NCI-H1417 (cell line): ENCODE measurements at regions not wholly inside any gene's neighbourhood (a gene's known extent, or its start where the extent isn't known, plus 50 kb on each side); places are given as distances from the start of the nearest gene placed in this dataset.
"Not testable (repeated sequence)": the region's sequence is repeated elsewhere in the genome, so short reads cannot be mapped to it uniquely, and the experiment has no call there.

ENCODE experiments used
- DNase-seq, 3 experiments: peaks; one replicate each; lab custom pipeline; 2025; lab: John Stamatoyannopoulos, UW

DNA sequence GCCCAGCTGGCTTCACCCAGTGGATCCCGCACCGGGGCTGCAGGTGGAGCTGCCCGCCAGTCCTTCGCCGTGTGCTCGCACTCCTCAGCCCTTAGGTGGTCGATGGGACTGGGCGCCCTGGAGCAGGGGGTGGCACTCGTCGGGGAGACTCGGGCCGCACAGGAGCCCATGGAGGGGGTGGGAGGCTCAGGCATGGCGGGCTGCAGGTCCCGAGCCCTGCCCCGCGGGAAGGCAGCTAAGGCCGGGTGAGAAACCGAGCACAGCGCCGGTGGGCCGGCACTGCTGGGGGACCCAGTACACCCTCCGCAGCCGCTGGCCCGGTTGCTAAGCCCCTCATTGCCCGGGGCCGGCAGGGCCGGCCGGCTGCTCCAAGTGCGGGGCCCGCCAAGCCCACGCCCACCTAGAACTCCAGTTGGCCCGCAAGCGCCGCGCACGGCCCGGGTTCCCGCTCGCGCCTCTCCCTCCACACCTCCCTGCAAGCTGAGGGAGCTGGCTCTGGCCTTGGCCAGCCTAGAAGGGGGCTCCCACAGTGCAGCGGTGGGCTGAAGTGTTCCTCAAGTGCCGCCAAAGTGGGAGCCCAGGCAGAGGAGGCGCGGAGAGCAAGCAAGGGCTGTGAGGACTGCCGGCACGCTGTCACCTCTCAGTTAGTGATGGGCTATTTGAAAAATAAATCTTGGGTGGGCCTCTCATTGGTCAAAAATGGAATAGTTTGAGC, 411.2 kb upstream of the NOX3 start:
- not testable (repeated sequence) for DNase-seq

DNA sequence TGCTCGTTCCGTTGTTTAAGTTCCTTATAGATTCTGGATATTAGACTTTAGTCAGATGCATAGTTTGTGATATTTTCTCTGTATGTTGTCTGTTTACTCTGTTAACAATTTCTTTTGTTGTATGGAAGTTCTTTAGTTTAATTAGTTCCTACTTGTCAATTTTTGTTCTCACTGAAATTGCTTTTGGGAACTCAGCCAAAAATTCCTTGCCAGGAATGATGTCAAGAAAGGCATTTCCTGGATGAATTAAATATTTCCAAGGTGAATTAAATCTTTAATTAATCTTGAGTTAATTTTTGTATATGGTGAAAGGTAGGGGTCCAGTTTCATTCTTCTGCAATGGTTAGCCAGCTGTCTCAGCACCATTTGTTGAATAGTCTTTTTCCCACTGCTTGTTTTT, 406.2 kb upstream of the NOX3 start:
- DNase-seq, result no peak

DNA sequence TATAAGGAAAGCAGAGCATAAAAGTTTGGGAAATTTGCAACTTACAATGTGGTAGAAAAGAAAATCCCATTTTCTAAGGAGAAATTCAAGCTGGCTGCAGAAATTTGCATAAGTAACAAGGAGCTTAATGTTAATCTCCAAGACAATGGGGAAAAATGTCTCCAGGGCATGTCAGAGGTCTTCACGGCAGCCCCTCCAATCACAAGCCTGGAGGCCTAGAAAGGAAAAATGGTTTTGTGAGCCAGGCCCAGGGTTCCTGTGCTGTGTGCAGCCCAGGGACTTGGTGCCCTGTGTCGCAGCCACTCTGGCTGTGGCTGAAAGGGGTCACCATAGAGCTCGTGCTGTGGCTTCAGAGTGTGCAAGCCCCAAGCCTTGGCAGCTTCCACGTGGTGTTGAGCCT, 403.3 kb upstream of the NOX3 start:
- DNase-seq, result not testable (repeated sequence)

DNA sequence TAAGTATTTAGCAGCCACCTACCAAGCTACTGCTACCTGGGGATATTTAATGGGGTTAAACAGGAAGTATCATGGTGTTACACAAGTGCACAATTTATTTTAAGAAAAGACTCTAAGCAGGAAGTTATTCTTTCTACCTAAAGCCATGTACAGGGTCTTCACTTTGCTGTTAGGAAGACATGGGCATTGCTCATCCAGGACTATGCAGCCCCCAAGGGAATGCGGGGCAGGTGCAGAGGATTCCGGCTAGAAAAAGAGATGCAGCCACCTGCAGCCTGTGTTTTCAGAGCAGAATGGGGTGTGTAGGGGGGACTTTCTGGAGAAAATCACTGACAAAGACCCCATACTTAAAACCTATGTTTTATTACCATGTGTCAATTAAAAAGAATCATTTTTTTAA, 399.1 kb upstream of the NOX3 start:
- DNase-seq, result peak in 2 of 3 experiments; percentile 11 to 46

DNA sequence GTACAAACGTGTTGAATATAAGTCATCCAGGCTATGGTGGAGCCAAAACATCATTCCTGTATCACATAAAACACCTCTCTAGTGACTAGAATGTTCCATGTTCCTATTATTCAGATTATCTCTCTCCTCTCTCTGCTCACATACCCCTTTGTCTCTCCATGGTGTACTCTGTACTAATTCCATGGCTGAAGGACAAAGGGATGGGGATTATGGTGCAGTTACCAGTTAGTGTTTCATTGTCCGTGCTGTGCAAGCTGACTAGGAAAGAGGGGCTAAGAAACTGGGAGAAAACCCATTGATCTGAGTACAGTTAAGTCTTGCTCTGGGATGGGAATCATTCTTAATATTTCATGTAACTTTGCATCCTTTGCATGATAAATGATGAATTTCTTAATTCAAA, 397.4 kb upstream of the NOX3 start:
- no peak for DNase-seq

DNA sequence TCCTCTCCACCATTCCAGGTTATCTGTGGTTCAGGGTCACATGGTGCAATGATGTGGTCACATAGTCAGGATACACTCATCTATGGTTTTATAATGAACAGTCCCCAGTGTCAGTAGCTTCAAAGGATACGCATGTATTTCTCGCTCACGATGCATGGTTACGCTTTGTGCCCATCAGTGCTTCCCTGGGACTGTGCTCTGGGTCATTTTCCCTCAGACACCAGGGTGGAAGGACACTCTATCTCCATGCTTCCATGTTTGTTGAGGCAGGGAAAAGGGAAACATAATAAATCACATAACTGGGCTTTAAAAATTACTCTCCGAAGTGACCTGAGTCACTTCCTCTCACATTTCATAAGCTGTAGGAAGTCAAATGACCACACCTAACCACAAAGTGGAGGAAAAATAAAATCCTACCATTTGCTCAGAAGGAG, 394.8 kb upstream of the NOX3 start:
- no peak for DNase-seq

DNA sequence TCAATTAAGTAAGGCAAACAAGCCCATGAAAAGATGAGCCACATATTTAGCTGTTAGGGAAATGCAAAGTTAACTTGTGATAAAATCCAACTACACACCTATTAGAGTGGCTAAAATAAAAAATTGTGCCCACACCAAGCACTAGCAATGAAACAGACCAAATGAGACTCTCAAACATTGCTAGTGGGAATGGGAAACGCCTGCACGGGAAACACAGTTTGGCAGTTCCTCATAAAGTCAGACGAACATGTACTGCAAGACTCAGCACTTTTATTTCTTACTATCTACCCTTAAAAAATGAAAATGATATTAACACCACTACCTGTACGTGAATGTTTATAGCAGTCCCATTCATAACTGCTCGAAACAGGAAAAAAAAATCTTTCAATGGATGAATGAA, 392.1 kb upstream of the NOX3 start:
- DNase-seq, result no peak

DNA sequence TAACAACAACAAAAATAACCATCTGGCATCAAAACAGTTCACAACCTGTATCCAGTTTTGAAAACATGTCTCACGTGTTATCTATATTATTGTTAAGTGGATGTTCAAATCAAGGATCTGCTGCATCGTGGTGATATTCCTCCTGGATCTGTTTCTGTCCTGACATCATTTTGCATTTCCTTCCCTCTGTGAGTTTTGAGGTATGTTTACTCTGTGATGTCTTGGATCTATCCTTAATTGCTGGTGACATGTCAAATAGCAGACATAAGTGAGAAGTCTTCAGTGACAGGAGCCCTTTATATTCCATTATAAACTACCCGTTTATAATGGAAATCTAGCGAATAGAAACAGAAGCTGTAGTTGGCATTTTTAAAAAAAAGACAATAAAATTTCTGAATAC, 381.8 kb upstream of the NOX3 start:
- DNase-seq, result no peak

DNA sequence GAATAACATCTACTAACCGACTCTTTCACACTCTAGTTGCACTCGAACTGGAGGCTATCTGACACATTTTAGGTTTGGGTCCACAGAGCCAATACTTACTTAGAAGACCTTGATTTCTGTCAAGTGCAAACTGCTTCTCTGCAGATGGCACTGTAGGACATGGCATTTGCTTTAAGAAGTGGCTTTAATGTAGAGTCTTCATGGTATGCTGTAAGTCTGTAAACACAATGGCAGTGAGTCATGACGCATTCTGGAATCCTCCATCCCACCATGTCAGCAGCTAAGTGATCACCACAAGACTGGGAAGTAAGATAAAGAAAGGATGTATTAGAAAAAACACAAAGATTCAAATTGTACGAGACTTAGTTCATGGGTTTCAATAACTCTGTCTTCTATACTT, 377.0 kb upstream of the NOX3 start:
- peak in 2 of 3 experiments; percentile 39 to 45 for DNase-seq

DNA sequence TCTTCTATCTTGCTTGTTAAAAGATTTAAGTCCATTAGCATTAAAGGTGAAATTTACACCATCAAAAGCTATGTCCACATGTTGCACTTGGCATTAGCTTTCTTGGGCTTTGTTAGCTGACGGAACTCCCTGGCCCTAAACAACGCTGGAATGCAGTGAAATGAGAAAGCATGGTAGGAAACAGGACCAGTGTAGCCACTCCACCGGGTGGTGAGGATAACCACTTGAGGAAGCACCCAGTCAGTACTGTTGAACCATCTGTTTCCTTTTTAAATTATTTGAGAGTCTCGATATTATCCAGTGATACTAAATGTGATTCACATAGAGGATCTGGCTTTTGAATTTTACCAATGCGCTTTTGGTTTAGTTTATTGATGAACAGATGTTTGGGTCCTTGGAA, 374.9 kb upstream of the NOX3 start:
- DNase-seq, result no peak

DNA sequence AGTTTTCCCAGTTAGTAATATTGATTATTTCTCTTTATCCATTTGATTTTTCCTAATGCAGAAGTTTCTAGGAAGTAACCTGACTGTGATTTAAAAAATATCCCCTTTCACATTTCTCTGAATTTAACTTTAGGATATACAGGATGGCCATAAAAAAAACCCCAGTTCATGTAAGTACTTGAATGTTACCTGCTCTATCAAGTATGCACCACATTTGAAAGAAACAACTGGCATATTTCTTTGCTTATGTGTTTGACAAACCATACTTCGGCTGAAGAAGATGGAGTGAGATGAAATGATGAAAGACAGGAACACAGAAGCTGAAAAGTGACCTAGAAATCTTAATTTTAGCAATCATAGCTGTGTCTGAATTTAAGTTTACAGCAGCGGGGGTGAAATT, 374.0 kb upstream of the NOX3 start:
- no peak for DNase-seq

DNA sequence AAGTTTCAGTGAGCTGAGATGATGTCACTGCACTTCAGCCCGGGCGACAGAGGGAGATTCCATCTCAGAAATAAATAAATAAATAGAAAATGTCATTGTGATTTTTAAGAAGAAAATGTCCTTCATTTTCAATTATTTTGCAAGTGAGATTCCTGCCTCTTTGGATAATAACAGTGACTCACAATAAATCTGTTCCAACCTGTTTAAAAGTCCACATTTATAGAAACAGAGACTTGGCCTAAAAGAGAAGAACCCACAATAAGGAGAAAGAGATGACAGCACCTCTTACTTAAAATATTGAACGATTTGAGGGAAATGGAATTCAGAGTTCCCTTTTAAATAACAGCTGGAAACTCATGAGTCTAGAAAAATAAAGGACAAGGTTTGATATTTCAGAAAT, 373.4 kb upstream of the NOX3 start:
- DNase-seq, result no peak

DNA sequence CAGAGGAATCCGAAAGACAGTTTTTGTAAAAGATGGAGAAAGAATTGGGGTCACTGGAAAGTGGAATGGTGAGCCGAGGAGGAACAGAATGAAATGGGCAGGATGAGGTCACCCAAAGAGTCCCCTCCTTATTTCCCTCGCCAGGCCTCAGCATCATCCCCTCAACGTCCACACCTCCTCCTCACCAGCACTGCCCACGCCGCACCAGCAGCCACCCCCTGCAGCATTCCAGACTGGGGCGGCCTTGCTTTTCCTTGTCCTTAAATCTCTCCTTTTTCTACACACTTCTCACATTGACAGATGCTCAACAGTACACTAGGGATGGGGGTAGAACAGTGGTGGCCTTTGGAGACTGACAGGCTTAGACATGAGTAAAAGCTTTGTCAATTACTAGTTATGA, 363.1 kb upstream of the NOX3 start:
- DNase-seq, result no peak

DNA sequence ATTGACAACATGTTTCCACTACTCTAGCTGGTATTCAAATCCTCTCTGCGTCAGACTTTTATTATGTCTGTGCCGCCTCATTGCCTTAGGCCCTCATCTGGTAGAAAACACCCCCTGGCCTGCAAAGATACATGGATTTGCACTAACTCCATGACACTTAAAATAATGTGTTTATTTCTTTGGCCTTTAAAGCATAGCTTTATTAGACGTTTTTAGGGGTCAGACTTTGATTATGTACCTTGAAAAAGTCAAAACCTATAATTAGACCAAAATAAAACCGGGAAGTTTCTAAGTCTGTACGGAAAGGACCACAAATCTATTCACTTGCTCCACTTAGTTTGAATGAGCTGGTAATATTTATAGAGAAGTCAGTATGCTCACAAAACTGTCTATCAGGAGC, 357.9 kb upstream of the NOX3 start:
- no peak for DNase-seq

DNA sequence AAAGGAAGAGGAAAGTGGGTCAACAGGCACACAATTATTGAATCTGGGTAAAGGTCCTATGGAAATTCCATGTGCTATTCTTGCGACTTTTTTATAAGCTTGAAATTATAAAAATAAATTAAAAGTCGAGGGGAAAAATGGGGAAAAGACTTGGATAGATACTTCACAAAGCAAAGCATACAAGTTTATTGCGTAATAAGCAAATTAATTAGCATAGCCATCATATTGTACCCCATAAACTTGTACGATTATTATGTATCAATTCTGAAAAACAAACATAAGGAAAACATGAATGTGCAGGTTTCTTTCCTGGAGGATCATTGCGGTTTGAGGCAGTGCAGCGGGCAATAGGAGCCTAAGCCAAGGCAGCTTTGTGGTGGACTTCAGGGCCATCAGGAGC, 351.6 kb upstream of the NOX3 start:
- no peak for DNase-seq

DNA sequence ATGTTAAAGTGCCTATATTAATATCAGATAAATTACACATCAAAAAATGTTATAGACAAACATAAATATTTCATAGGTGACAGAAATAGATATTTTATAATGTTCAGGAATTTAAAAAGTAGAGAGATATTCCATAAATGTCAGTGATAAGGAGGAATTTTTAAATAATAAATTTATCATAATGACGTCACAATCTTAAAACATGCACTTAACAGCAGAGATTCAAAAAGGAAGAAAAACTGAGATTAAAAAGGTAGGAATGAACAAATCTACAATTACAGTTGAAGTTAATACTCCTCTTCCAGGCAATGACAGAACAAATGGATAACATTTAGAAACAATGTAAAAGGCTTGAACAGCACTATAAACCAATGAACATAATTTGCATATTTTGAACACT, 345.4 kb upstream of the NOX3 start:
- no peak for DNase-seq

DNA sequence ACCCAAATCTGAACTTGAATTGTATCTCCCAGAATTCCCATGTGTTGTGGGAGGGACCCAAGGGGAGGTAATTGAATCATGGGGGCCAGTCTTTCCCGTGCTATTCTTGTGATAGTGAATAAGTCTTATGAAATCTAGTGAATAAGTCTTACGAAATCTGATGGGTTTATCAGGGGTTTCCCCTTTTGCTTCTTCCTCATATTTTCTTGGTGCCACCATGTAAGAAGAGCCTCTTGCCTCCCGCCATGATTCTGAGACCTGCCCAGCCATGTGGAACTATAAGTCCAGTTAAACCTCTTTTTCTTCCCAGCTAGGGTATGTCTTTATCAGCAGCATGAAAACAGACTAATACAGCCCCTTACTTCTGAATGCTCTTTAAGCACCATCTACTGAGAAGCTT, 343.2 kb upstream of the NOX3 start:
- DNase-seq, result not testable (repeated sequence)

DNA sequence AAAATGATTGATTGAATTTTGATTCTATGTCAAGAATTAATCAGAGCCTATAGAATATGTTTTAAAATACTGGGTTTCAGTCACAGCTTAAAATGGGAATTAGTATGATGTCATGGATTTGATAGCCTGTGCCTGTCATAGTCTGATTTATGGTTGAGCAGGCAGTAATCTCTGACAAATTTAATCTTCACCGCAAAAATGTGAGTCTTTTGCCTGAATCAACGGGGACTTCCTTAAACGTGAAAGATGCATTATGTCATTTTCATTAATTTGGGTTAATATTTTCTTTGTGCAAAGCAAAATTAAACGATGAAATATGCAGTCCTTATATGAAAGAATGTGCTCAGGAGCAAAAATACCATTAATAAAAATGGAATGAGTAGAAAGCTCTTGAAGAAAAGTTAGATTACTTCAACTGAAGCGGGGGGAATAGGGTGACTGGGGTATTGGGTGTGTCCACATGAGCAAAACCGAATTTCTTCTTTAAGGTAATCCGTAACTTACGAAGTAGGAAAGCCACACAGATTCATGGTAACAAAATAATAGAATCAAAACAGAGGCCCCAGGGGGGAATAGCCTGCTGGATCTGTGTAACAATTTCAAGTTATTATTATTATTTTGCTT, 339.6 kb upstream of the NOX3 start:
- no peak for DNase-seq

DNA sequence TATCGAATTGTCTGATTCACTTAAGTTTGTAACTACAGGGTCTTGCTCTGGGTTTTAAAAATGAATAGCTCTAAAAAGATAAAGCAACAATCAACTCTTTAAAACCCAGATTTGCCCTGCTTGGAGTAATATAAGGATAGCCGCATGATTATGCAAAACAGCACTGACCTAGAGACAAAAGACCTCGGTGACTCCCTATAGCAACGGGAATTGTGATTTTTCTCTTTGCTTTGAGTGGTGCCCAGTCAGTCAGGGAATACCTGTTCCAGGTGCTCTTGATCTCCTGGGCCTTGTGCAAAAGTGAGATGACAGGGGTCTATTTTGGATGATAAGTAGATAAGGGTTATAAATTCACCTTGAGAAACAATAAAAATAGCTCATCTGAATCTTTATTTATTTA, 336.3 kb upstream of the NOX3 start:
- no peak for DNase-seq

DNA sequence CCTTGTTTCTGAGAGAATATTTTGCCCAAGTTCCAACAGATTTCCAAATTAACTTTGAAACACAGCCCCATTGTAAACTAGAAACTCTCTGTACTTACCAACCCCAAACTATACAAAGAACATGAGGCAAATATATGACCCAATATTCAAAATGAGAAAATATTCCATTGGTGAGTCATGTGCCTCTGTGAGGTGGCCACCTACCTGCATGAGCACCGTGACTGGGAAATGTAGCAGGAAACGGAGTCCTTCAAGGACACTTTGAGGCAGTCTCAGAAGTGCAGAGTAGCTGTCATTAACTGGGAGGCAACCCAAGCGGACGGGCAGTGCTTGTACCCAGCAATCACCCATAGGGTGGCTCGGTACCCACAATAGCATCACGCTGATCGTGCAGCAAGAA, 335.5 kb upstream of the NOX3 start:
- no peak for DNase-seq

DNA sequence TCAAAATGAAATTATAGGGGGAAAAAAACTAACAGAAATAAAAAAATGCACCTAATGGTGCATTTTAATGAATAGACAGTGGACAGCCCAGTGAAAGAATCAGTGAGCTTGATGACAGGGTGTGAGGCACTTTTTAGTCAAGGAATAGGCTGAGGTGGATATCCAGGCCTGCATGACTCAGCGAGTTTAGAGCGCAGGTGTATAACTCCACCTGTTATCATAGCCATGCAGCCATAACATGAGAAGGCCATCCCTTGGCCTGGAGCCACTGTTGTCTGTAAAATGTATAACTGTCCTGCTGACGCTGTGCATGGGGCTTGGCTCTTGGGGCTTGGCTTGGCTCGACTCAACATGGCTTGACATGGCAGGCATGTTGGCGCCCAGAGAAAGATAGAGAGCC, 331.5 kb upstream of the NOX3 start:
- DNase-seq, result no peak

DNA sequence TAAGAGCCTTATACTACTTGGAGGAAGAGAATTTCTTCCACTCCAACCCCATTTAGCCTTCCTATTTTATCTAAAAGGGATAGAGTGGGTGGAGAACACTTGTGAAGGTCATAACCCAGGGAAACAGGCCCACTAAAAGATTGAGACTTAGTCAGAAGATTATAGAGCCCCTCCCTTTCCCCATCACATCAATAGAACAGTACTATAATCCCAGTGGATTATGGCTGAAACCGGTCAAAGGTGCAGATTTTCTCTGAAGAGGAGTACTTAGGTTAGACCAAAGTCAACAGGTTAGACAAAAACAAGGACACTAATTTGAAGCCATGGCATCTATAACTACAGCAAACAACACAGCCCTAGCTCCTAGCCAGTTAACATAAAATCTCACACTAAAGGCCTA, 330.9 kb upstream of the NOX3 start:
- no peak for DNase-seq

DNA sequence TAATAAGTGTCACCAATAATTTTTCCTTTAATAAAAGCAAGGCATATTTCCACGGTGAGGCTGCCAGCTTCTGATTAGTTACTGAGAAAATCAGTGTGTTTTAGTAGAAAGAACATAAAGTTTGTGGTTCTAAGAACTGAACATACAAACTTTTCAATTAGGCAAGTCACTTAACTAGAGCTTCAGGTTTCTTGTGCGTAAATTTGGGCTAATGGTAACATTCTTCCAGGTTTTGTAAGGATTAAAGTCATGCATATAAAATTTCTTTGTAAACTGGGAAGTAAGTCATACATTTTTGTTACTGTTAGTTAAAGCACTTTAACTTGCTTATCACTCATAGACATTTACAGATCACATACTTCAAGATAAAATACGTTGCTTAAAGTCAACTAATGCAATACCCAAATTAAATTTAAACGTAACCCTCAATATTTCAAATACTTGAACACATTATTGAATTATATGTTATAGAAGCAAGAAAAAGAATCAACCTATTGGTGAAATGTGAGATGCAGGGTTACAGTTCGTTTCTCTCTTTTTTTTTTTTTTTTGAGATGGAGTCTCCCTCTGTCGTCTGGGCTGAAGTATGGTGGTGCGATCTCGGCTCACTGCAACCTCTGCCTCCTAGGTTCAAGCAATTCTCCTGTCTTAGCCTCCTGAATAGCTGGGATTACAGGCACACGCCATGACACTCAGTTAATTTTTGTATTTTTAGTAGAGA, 327.3 kb upstream of the NOX3 start:
- DNase-seq, result no peak
